ENCODE measurements at regions not wholly inside any gene's neighbourhood (a gene's known extent, or its start where the extent isn't known, plus 50 kb on each side); places are given as distances from the start of the nearest gene placed in this dataset.
"Not testable (repeated sequence)": the region's sequence is repeated elsewhere in the genome, so short reads cannot be mapped to it uniquely, and the experiment has no call there.

- DNase-seq: no peak
Measured at GRCh38 chrX:4671344-4671743, 957.9 kb upstream of the PRKX start.

DNA sequence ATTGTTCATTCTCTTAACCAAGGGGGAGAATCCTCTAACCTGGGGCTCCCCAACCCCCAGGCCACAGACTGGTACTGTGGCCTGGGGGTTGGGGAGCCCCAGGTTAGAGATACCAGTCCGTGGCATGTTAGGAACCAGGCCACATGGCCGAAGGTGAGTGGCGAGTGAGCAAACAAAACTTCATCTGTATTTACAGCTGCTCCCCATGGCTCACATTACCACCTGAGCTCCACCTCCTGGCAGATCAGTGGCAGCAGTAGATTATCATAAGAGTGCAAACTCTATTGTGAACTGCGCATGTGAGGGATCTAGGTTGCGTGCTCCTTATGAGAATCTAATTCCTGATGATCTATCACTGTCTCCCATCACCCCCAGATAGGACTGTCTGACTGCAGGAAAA is 957.2 kb upstream of the PRKX start:
- DNase-seq: no peak

GRCh38 chrX:4668802-4669536 is 955.5 kb upstream of the PRKX start:
- no peak for DNase-seq

GRCh38 chrX:4663085-4663484 is 949.6 kb upstream of the PRKX start:
- no peak for DNase-seq

GRCh38 chrX:4661771-4662170 is 948.3 kb upstream of the PRKX start:
- no peak for DNase-seq

DNA sequence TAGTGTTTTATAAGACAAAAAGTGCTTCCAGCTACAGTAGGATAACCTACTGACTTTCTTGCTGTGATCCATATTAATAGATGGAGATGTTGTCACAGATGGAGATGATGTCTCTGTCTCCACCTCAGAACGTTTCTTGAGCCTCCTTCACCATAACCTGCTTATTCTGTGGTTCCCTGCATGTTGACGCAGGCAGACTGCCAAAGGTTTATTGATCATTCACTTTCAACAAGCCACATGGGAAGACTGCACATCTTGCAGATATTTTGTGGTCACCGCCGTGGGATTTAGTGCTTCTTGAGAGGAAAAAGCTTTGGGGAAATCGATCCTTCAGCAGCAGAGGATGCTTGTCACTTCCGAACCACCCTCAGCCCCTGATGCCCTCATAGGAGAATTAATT is 943.0 kb upstream of the PRKX start:
- no peak for DNase-seq

- no peak for DNase-seq
Measured at GRCh38 chrX:4655743-4656142, 942.3 kb upstream of the PRKX start.

DNA sequence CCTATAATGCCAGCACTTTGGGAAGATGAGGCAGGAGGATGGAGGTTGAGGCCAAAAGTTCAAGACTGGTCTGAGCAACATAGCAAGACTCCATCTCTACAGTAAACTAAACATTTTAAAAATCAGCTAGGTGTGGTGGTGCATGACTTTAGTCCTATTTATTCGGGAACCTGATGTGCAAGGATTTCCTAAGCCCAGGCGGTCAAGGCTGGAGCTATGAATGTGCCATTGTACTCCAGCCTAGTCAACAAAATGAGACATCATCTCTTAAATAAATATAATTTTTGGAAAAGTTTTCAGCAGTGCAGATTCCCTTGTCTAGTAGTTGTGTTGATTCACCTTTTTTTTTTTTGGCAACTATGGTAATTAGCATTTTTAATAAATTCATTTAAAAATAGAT is 928.7 kb upstream of the PRKX start:
- no peak for DNase-seq

DNA sequence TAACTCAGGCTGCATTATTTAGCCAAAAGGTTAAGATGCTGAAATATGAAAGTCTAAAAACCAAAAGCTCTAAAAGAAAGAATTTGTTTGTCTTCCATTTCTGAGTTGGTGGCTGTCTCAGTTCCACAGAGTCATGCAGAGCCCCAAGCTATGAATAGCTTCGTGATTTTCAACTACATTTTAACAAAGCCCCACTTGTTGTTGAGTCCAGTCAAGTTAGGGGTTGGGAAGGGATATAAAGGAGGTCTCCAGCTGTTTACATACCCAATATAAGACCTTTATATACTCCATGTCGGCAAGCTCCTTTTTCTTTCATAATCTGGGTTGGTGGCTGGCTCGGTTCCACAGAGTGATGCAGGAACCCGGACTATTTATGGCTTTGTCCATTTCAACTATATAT is 924.6 kb upstream of the PRKX start:
- no peak for DNase-seq

DNA sequence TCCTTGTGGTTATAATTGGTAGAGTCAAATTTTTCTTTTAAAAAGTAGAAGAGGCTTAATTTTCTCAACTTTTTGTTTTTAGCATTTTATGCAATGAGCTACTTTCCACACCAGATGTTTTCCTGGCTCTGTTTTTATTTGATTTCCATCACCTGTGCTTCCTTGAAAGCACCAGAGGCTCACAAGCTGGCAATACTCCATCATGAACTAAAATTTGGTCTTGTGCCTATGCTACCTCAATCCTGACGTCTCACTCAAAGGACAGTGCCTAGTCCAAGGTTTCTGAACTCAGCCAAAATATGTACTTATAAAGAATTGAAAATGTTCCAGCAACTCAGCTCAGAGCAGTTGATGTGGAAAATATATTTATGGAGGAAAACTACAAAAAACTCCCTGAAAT is 914.0 kb upstream of the PRKX start:
- DNase-seq: no peak

- no peak for DNase-seq
Measured at GRCh38 chrX:4622486-4623167, 909.2 kb upstream of the PRKX start.

DNA sequence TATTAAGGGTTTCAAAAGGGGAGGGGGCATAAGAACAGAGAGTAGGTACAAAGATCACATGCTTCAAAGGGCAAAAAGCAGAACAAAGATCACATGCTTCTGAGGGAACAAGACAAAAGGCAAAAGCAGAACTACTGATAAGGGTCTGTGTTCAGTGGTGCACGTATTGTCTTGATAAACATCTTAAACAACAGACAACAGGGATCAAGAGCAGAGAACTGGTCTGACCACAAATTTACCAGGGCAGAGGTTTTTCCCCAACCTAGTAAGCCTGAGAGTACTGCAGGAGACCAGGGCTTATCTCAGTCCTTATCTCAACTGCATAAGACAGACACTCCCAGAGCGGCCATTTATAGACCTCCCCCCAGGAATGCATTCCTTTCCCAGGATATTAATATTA is 900.2 kb upstream of the PRKX start:
- not testable (repeated sequence) for DNase-seq

- DNase-seq: no peak
Measured at GRCh38 chrX:4588893-4589292, 875.4 kb upstream of the PRKX start.

DNA sequence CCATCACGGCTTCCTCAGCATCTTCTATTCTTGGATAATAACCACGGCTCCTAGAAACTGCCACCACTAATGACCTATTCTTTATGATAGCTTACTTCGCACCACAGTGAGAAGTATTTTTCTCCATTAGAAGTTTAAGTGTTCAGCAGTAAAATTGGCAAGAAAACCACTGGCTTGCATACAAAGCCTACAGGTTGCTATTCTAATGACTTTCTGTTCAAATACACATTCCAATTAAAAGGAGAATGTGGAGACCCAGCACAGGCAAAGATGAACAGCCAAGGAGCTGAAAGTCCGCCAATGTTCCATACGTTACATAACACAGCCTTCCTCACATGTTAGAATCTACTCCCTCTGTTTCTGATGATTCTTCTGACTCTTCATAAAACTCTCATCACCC is 875.0 kb upstream of the PRKX start:
- no peak for DNase-seq

- no peak for DNase-seq
Measured at GRCh38 chrX:4588056-4588455, 874.6 kb upstream of the PRKX start.

- no peak for DNase-seq
Measured at GRCh38 chrX:4579999-4580398, 866.5 kb upstream of the PRKX start.

- DNase-seq: no peak
Measured at GRCh38 chrX:4579480-4579879, 866.0 kb upstream of the PRKX start.

- DNase-seq: no peak
Measured at GRCh38 chrX:4572691-4573090, 859.2 kb upstream of the PRKX start.

DNA sequence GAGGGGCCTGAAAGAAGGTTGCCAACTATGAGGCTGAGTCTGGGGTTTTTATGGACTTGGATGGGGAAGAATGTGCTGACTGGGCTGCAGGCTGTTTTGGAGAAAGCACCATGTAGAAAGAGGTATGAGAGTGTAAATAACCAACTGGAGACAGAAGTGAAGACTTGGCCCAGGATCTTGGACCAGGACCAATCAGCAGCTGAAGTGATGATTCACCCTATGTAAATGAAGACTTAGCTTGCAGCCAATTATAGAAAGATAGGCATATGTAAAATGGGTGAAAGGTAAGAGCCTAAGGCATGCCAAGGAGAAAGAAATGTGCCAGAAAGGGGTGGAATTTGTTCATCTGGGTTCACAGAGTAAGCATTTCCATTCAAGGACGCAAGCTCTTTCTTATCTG is 856.7 kb upstream of the PRKX start:
- DNase-seq: no peak

- no peak for DNase-seq
Measured at GRCh38 chrX:4560192-4560591, 846.7 kb upstream of the PRKX start.

- no peak for DNase-seq
Measured at GRCh38 chrX:4550018-4550417, 836.6 kb upstream of the PRKX start.

- DNase-seq: peak; percentile 0 to 20
Measured at GRCh38 chrX:4547213-4547836, 833.9 kb upstream of the PRKX start.

DNA sequence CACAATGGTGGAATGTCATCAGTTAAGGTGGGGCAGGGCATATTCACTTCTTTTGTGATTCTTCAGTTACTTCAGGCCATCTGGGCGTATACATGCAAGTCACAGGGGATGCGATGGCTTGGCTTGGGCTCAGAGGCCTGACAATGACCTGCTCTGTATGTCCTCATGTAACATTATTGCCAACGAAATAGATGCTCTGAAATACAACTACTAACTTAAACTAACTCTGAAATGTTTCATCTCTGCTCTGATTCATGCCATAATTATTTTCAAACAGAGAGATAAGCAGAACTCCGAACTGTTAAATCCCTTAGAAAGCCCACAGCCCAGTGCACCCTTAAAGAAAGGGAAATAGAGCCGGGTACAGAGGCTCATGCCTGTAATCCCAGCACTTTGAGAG is 832.7 kb upstream of the PRKX start:
- not testable (repeated sequence) for DNase-seq

GRCh38 chrX:4528247-4528646 is 814.8 kb upstream of the PRKX start:
- DNase-seq: no peak

Data from hippocampal formation (tissue), 2 donors.